BE2C (cell line): ENCODE measurements at regions not wholly inside any gene's neighbourhood (a gene's known extent, or its start where the extent isn't known, plus 50 kb on each side); places are given as distances from the start of the nearest gene placed in this dataset.

Source experiments
- DNase-seq: peaks from one replicate; pipeline ENCODE4 v3.0.0-alpha.2; 2020
- H3K27me3 ChIP-seq: fragments of 250-450 bp; sonication (Bioruptor Pico); 2 replicates; pipeline ENCODE4 v1.5.1; 2020; ENCODE audit warnings: mild to moderate bottlenecking
- H3K36me3 ChIP-seq: fragments of 250-450 bp; sonication (Bioruptor Pico); 2 replicates; pipeline ENCODE4 v1.5.1; 2020; ENCODE audit warnings: mild to moderate bottlenecking
- H3K4me1 ChIP-seq: fragments of 250-450 bp; sonication (Bioruptor Pico); 2 replicates; pipeline ENCODE4 v1.5.1; 2020
- H3K4me3 ChIP-seq: 2 replicates; pipeline ENCODE4 v1.5.1; 2011; ENCODE audit warnings: low read depth, low read length
- H3K9me3 ChIP-seq: fragments of 250-450 bp; sonication (Bioruptor Pico); 2 replicates; pipeline ENCODE4 v1.5.1; 2020
- TF ChIP-seq, protein P1 (sequence below): IDR thresholded peaks from 2 replicates; pipeline ENCODE4 v1.5.1; 2012; ENCODE audit warnings: mild to moderate bottlenecking, low read depth, low read length

DNA sequence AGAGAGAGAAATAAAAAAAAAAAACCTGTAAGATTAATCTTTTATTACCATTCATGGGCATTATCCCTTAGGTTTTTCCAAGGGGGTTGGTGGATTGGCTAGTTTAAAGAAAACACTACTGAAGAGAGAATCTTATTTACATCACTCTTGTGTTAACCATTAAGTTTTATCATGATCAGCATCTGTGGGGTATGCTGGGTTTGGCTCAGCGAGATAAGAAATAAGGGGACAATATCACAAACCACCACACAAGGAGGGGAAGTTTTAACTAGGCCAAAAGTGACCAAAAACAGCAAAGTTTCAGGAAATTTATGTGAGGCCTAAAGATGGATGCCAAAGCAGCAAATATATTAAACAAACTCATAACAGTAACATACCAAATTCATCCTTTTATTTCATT, 548.6 kb downstream of the SLC16A7 start:
- no peak for DNase-seq
- TF ChIP-seq, protein P1, sequence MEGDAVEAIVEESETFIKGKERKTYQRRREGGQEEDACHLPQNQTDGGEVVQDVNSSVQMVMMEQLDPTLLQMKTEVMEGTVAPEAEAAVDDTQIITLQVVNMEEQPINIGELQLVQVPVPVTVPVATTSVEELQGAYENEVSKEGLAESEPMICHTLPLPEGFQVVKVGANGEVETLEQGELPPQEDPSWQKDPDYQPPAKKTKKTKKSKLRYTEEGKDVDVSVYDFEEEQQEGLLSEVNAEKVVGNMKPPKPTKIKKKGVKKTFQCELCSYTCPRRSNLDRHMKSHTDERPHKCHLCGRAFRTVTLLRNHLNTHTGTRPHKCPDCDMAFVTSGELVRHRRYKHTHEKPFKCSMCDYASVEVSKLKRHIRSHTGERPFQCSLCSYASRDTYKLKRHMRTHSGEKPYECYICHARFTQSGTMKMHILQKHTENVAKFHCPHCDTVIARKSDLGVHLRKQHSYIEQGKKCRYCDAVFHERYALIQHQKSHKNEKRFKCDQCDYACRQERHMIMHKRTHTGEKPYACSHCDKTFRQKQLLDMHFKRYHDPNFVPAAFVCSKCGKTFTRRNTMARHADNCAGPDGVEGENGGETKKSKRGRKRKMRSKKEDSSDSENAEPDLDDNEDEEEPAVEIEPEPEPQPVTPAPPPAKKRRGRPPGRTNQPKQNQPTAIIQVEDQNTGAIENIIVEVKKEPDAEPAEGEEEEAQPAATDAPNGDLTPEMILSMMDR = no peak
- Histone ChIP-seq H3K9me3 (no peaks in the 10 kb centered on the region; the same call in 1 of the 2 replicates), H3K36me3 (no peaks in the 10 kb centered on the region), H3K4me1 (no peaks in the 10 kb centered on the region), H3K4me3 (no peak overlapping the region), H3K27me3 (no peaks in the 10 kb centered on the region)

DNA sequence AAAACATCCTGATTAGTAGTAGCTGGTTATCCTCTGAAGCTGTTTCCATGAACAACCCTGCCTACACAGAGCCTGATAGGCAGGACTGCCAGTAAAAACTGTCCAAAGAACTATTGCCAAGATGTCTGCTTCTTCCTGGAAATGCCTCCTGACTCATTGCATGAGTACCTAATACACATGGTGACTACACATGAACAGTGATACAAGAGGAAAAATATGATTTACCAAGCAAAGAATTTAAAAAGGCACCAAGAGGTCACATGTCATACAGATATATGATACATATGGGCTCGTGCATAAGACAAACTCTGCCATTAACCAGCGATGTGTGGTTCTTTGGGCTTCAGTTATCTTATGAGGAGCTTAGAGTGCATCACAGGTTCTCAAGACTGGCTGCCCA, 552.3 kb downstream of the SLC16A7 start:
- Histone ChIP-seq H3K36me3 (no peaks in the 10 kb centered on the region), H3K4me1 (no peaks in the 10 kb centered on the region), H3K4me3 (no peak overlapping the region), H3K9me3 (no peaks in the 10 kb centered on the region), H3K27me3 (no peaks in the 10 kb centered on the region)
- TF ChIP-seq, protein P1 = no peak
- DNase-seq = no peak

DNA sequence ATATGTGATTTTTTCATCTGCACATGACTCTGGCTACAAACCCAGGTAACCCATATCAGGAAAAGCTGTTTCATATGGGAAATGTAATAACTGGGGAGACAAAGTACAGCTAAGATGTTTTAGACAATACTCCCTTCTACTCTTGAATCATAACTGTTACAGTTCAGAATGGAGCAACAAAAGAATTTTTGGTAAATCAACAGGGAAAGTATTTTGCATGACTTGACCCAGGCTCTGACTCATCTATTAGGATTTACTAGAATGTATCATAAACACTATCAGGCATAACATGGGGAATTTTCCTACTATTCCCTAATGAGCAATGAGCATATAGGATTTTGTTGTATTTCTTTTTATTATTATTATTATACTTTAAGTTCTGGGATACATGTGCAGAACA, 553.0 kb downstream of the SLC16A7 start:
- Histone ChIP-seq H3K4me1 (no peaks in the 10 kb centered on the region), H3K27me3 (no peaks in the 10 kb centered on the region), H3K4me3 (no peak overlapping the region), H3K36me3 (no peaks in the 10 kb centered on the region), H3K9me3 (no peaks in the 10 kb centered on the region)
- TF ChIP-seq, protein P1 = no peak
- no peak for DNase-seq

DNA sequence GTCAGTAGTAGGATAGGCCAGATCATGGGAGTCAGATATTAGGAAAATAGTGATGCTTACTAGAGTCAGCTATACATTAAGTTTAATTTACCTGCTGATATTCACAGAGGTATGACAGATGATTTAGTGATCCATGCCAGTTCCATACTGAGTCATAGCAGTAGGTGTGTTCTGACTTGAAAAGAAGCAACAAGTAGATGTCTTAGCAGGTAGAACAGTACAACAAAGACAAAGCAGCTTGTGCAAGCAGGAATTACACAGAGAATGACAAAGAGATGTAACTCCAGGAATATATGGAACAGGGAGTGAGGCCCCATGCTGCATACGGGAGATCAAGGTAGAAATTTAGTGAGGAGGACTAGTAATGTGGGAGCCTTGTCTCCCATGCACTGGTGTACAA, 556.9 kb downstream of the SLC16A7 start:
- Histone ChIP-seq H3K27me3 (no peaks in the 10 kb centered on the region), H3K4me1 (no peaks in the 10 kb centered on the region), H3K36me3 (no peaks in the 10 kb centered on the region), H3K4me3 (no peak overlapping the region), H3K9me3 (no peaks in the 10 kb centered on the region)
- DNase-seq = no peak
- TF ChIP-seq, protein P1 = no peak

DNA sequence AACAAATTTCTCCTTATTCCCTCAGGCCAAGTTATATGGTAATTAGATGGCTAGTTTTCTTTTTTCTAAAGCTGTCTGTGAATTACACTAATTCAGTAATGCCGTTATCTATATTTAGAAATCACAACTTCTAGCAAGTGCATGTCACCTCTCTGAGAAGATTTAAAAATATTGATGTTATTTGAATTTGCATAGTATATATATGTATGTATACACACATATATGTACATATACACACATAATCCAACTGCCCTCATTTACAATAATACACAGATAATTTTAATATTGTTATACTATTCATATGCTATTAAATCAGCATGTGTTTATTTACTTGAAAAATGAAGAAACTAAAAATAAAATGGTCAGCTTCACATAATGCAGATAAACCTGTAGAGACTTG, 563.9 kb downstream of the SLC16A7 start:
- TF ChIP-seq, protein P1 = no peak
- DNase-seq = no peak

DNA sequence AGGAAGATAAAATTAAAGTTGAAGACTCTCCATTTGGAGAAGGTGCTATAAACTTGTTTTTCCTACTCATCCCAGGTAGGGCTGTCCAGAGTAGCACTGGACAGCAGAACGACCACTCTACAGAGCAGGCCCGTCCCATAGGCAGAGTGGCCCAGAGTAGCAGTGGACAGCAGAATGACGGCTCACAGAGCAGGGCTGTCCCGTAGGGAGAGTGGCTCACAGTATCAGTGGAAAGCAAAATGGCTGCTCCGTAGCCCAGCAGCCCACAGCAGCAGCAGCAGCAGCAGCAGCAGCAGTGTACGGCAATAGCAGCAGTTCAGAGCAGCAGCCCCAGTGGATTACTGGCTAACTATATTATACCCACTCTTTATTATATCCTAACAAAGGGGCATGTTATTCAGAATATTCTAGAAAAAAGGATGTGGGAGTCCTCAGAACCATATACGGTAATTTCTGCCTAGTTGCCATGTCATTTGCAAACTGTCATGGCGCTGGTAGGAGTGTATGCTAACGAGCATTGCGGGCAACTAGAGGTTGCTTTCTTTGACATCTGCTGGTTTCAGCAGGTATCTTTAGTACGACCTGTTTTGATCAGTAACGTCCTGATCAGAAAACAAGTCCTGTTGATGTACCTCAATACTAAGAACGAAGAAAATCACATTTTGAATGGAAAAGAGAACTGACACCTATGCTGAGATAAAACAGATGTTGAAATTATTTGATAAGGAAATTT, 567.3 kb downstream of the SLC16A7 start:
- H3K36me3 ChIP-seq = no peaks in the 10 kb centered on the region
- H3K27me3 ChIP-seq = no peaks in the 10 kb centered on the region
- no peaks in the 10 kb centered on the region for H3K4me1 ChIP-seq
- DNase-seq = peak; percentile 13
- peak overlapping the region; percentile 32 for H3K4me3 ChIP-seq
- TF ChIP-seq, protein P1 = no peak
- H3K9me3 ChIP-seq = no peaks in the 10 kb centered on the region

More for the DNA sequence above, 563.9 kb downstream of the SLC16A7 start:
- Histone ChIP-seq H3K9me3 (no peaks in the 10 kb centered on the region), H3K36me3 (no peaks in the 10 kb centered on the region), H3K4me1 (no peaks in the 10 kb centered on the region), H3K27me3 (no peaks in the 10 kb centered on the region), H3K4me3 (no peak overlapping the region)
